ENCODE measurements at regions not wholly inside any gene's neighbourhood (a gene's known extent, or its start where the extent isn't known, plus 50 kb on each side); places are given as distances from the start of the nearest gene placed in this dataset.

DNA sequence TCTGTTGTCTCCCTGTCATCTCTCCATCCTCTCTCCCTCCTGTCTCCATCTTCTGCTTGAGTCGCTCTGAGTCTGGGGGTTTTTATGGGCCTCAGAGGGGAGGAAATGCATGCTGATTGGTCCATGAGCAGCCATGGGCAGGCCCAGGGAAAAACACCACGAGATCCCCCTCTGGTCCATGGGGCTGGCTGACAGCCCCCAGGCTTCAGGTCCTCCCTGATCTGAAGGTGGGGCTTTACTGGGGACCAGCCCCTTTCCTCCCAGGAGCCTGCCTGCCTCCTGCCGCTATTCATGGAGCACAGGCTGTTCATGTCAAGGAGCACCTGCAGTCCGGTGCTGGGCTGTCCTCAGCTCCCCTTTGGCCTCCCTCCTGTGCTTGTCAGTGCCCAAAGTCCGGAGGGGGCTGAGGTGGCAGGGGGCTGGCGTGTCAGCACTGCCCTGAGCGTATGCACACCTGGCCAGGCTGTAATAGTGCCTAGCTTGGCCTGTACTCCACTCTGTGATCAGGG lies 59.6 kb upstream of the DLX2 start:
- H3K36me3 ChIP-seq (ENCODE audit: control insufficient read depth in 2 of 3, insufficient read depth in 3 of 3, low read length in 3 of 3) = no peaks in the 10 kb centered on the region
- FAIRE-seq (no peak), DNase-seq (no peak)
- TF ChIP-seq, protein P1, sequence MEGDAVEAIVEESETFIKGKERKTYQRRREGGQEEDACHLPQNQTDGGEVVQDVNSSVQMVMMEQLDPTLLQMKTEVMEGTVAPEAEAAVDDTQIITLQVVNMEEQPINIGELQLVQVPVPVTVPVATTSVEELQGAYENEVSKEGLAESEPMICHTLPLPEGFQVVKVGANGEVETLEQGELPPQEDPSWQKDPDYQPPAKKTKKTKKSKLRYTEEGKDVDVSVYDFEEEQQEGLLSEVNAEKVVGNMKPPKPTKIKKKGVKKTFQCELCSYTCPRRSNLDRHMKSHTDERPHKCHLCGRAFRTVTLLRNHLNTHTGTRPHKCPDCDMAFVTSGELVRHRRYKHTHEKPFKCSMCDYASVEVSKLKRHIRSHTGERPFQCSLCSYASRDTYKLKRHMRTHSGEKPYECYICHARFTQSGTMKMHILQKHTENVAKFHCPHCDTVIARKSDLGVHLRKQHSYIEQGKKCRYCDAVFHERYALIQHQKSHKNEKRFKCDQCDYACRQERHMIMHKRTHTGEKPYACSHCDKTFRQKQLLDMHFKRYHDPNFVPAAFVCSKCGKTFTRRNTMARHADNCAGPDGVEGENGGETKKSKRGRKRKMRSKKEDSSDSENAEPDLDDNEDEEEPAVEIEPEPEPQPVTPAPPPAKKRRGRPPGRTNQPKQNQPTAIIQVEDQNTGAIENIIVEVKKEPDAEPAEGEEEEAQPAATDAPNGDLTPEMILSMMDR (IDR thresholded peaks at IDR 0.05; ENCODE audit: borderline replicate concordance, extremely low read depth, insufficient read depth) = no peak
- H3K4me3 ChIP-seq (ENCODE audit: low read length in 3 of 3) = no peak overlapping the region
- intact Hi-C loops (cut with DNase I) = no loop called here
- no peaks in the 10 kb centered on the region for H3K27me3 ChIP-seq (ENCODE audit: control insufficient read depth, insufficient read depth, low read length)
- H3K27ac ChIP-seq (ENCODE audit: low read depth in 2 of 2, low read length in 2 of 2) = no peak overlapping the region
- H3K9me3 ChIP-seq (ENCODE audit: control insufficient read depth in 2 of 3, insufficient read depth in 1 of 3, low read length in 3 of 3) = peaks cover 0 to 9% (median 0%) of the 10 kb centered on the region in 3 donors
- H3K9ac ChIP-seq (ENCODE audit: low read length in 3 of 3) = no peak overlapping the region
- no peaks in the 10 kb centered on the region for H3K4me1 ChIP-seq (ENCODE audit: control insufficient read depth in 2 of 3, insufficient read depth in 2 of 3, low read depth in 1 of 3, low read length in 3 of 3)

DNA sequence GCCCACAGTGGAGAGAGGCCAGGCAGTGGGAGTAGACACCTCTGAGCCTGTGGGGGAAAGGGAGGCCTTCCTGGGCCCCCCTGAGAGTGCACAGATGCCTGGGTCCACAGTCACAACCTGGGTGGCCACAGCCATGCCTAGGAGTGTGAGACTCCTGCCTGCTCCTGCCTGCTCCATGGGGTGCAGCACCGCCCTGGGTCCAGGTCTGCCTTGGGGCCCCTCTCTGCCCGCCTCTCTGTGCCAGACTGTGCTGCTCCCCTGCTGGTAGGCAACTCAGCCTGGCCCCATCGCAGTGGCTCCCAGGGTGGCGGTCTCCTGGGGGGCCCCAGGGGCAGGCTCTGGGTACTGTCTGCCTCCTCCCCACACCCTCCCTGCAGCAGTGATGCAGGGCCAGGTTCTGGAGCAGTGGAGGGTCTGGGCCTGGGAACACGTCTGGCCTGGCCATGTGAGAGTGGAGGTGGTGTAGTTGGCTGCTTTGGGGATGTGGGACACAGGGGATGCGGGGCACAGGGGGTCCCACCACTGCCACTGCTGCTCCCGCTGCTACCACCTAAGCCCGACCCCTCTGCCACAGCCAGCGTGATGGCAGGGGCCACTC lies 60.1 kb upstream of the DLX2 start:
- Histone ChIP-seq H3K36me3 (ENCODE audit: control insufficient read depth in 2 of 3, insufficient read depth in 3 of 3, low read length in 3 of 3) (no peaks in the 10 kb centered on the region), H3K27ac (ENCODE audit: low read depth in 2 of 2, low read length in 2 of 2) (no peak overlapping the region), H3K4me1 (ENCODE audit: control insufficient read depth in 2 of 3, insufficient read depth in 2 of 3, low read depth in 1 of 3, low read length in 3 of 3) (no peaks in the 10 kb centered on the region), H3K9ac (ENCODE audit: low read length in 3 of 3) (no peak overlapping the region), H3K27me3 (ENCODE audit: control insufficient read depth, insufficient read depth, low read length) (no peaks in the 10 kb centered on the region), H3K4me3 (ENCODE audit: low read length in 3 of 3) (no peak overlapping the region), H3K9me3 (ENCODE audit: control insufficient read depth in 2 of 3, insufficient read depth in 1 of 3, low read length in 3 of 3) (peaks cover 0 to 9% (median 0%) of the 10 kb centered on the region in 3 donors)
- intact Hi-C loops (cut with DNase I) = no loop called here
- TF ChIP-seq, protein P1 (IDR thresholded peaks at IDR 0.05; ENCODE audit: borderline replicate concordance, extremely low read depth, insufficient read depth) = no peak
- no peak for DNase-seq
- no peak for FAIRE-seq

DNA sequence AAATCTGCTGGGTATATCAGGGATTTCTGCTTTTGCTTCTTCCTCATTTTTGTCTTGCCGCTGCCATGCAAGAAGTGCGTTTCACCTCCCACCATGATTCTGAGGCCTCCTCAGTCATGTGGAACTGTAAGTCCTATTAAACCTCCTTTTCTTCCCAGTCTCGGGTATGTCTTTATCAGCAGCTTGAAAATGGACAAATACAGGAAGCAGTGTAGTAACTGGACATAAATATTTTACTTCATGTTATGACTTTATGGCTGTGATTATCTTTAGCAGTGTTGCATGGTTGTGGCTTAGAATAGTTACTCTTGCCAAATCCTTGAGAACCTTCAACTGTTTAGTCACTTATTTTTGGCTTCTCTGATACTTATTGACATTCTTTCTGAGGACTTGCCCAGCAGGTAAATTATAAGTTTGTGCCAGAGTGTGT lies 66.2 kb upstream of the DLX2 start:
- Histone ChIP-seq H3K4me1 (ENCODE audit: control insufficient read depth in 2 of 3, insufficient read depth in 2 of 3, low read depth in 1 of 3, low read length in 3 of 3) (peaks cover 0 to 11% (median 7%) of the 10 kb centered on the region in 3 donors), H3K36me3 (ENCODE audit: control insufficient read depth in 2 of 3, insufficient read depth in 3 of 3, low read length in 3 of 3) (no peaks in the 10 kb centered on the region), H3K27me3 (ENCODE audit: control insufficient read depth, insufficient read depth, low read length) (no peaks in the 10 kb centered on the region), H3K9me3 (ENCODE audit: control insufficient read depth in 2 of 3, insufficient read depth in 1 of 3, low read length in 3 of 3) (no peaks in the 10 kb centered on the region), H3K9ac (ENCODE audit: low read length in 3 of 3) (peak overlapping the region in 1 of 3 donors; percentile 12), H3K4me3 (ENCODE audit: low read length in 3 of 3) (no peak overlapping the region), H3K27ac (ENCODE audit: low read depth in 2 of 2, low read length in 2 of 2) (no peak overlapping the region)
- TF ChIP-seq, protein P1 (IDR thresholded peaks at IDR 0.05; ENCODE audit: borderline replicate concordance, extremely low read depth, insufficient read depth) = no peak
- DNase-seq (no peak), FAIRE-seq (no peak)
- intact Hi-C loops (cut with DNase I) = no loop called here
